ENCODE measurements at regions not wholly inside any gene's neighbourhood (a gene's known extent, or its start where the extent isn't known, plus 50 kb on each side); places are given as distances from the start of the nearest gene placed in this dataset.

- Histone ChIP-seq H3K36me3 (replicated peaks) (no peaks in the 10 kb centered on the region), H3K27ac (no peak overlapping the region), H3K27me3 (replicated peaks) (no peaks in the 10 kb centered on the region), H3K4me3 (ENCODE audit: low read depth, low read length) (no peak overlapping the region)
- no peak for TF ChIP-seq CTCF (IDR thresholded peaks at IDR 0.05; ENCODE audit: low read depth, low read length, missing control alignments)
- no peak for DNase-seq
- in situ Hi-C loops (cut with HindIII; ENCODE audit: low pct_ligation_motif_present, low sequenced_read_pairs) = no loop called here
Measured at GRCh38 chr4:161249779-161250440, 913.9 kb downstream of the FSTL5 start.

- H3K27ac ChIP-seq = no peak overlapping the region
- no peaks in the 10 kb centered on the region for H3K27me3 ChIP-seq (replicated peaks)
- no peak for TF ChIP-seq CTCF (IDR thresholded peaks at IDR 0.05; ENCODE audit: low read depth, low read length, missing control alignments)
- in situ Hi-C loops (cut with HindIII; ENCODE audit: low pct_ligation_motif_present, low sequenced_read_pairs) = no loop called here
- H3K4me3 ChIP-seq (ENCODE audit: low read depth, low read length) = no peak overlapping the region
- H3K36me3 ChIP-seq (replicated peaks) = no peaks in the 10 kb centered on the region
- no peak for DNase-seq
Measured at GRCh38 chr4:161248880-161249279, 914.9 kb downstream of the FSTL5 start.

- in situ Hi-C loops (cut with HindIII; ENCODE audit: low pct_ligation_motif_present, low sequenced_read_pairs) = no loop called here
- Histone ChIP-seq H3K36me3 (replicated peaks) (no peaks in the 10 kb centered on the region), H3K27me3 (replicated peaks) (no peaks in the 10 kb centered on the region), H3K27ac (no peak overlapping the region), H3K4me3 (ENCODE audit: low read depth, low read length) (no peak overlapping the region)
- no peak for TF ChIP-seq CTCF (IDR thresholded peaks at IDR 0.05; ENCODE audit: low read depth, low read length, missing control alignments)
- DNase-seq = no peak
Measured at GRCh38 chr4:161247831-161248230, 916.0 kb downstream of the FSTL5 start.

GRCh38 chr4:161238033-161238432, 925.8 kb downstream of the FSTL5 start:
- no peak for TF ChIP-seq CTCF (IDR thresholded peaks at IDR 0.05; ENCODE audit: low read depth, low read length, missing control alignments)
- Histone ChIP-seq H3K27me3 (replicated peaks) (no peaks in the 10 kb centered on the region), H3K36me3 (replicated peaks) (no peaks in the 10 kb centered on the region), H3K4me3 (ENCODE audit: low read depth, low read length) (no peak overlapping the region), H3K27ac (no peak overlapping the region)
- in situ Hi-C loops (cut with HindIII; ENCODE audit: low pct_ligation_motif_present, low sequenced_read_pairs) = no loop called here
- DNase-seq = no peak

- Histone ChIP-seq H3K27ac (no peak overlapping the region), H3K36me3 (replicated peaks) (no peaks in the 10 kb centered on the region), H3K27me3 (replicated peaks) (no peaks in the 10 kb centered on the region), H3K4me3 (ENCODE audit: low read depth, low read length) (no peak overlapping the region)
- in situ Hi-C loops (cut with HindIII; ENCODE audit: low pct_ligation_motif_present, low sequenced_read_pairs) = no loop called here
- DNase-seq = no peak
- no peak for TF ChIP-seq CTCF (IDR thresholded peaks at IDR 0.05; ENCODE audit: low read depth, low read length, missing control alignments)
Measured at GRCh38 chr4:161237495-161237894, 926.3 kb downstream of the FSTL5 start.

- Histone ChIP-seq H3K27me3 (replicated peaks) (no peaks in the 10 kb centered on the region), H3K36me3 (replicated peaks) (no peaks in the 10 kb centered on the region), H3K4me3 (ENCODE audit: low read depth, low read length) (no peak overlapping the region), H3K27ac (no peak overlapping the region)
- in situ Hi-C loops (cut with HindIII; ENCODE audit: low pct_ligation_motif_present, low sequenced_read_pairs) = no loop called here
- no peak for TF ChIP-seq CTCF (IDR thresholded peaks at IDR 0.05; ENCODE audit: low read depth, low read length, missing control alignments)
- DNase-seq = no peak
Measured at GRCh38 chr4:161225327-161225726, 938.5 kb downstream of the FSTL5 start.

All from brain microvascular endothelial cell (primary cell).